Activated CD8-positive, alpha-beta memory T cell treated with anti-CD3 and anti-CD28 coated beads, Interleukin-2, amount 50 U/mL, for 48 hours (primary cell): ENCODE measurements at regions not wholly inside any gene's neighbourhood (a gene's known extent, or its start where the extent isn't known, plus 50 kb on each side); places are given as distances from the start of the nearest gene placed in this dataset.

ENCODE experiments used
- DNase-seq: peaks from one replicate; pipeline ENCODE4 v3.0.0-alpha.2; 2020

GRCh38 chr2:144834998-144835633 is 315.2 kb upstream of the ZEB2 start:
- DNase-seq, result no peak

DNA sequence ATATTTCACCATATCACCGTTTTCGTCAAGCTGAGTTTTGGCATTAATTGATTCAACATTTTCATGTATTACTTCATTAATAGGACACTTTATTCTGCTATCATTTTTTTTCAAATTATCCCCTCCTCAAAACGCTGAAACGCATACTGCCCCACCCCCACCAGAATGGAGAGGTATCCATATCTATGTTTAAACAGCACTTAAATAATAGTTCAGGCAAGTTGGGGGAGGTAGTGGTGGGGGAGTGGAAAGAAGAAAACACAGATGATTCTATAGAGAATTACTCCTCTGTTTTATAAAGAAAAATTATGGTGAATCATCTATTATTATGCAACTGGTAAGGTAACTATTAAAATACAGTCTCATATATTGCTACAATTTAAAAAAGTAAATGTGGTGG is 314.4 kb upstream of the ZEB2 start:
- DNase-seq, result no peak

- no peak for DNase-seq
Observed at GRCh38 chr2:144833075-144833637, 313.2 kb upstream of the ZEB2 start.

GRCh38 chr2:144832048-144832447 is 312.1 kb upstream of the ZEB2 start:
- DNase-seq, result no peak

- no peak for DNase-seq
Observed at GRCh38 chr2:144830543-144830942, 310.6 kb upstream of the ZEB2 start.

DNA sequence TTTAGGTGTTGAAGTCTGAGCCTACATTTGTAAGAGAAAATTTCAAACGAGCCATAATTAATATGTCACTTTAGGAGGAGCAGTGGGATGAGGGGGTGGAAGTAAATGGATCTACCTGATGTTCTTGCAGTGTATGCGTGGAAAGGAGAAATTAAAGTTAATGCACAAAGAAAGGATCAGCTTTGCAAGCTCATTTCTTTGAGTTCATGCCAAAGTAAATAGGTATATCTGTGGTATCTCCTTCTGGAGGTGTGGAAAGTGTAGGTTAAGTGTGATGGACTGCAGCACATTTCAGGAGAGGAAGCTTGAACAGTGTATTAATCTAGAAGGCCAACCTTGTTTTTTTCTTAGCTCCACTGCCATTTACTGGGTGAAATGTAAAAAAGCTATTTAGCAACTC is 307.5 kb upstream of the ZEB2 start:
- no peak for DNase-seq

GRCh38 chr2:144826105-144826504 is 306.2 kb upstream of the ZEB2 start:
- no peak for DNase-seq

- no peak for DNase-seq
Observed at GRCh38 chr2:144825331-144826020, 305.6 kb upstream of the ZEB2 start.

- no peak for DNase-seq
Observed at GRCh38 chr2:144824306-144825080, 304.6 kb upstream of the ZEB2 start.

GRCh38 chr2:144822966-144823365 is 303.0 kb upstream of the ZEB2 start:
- DNase-seq, result no peak

DNA sequence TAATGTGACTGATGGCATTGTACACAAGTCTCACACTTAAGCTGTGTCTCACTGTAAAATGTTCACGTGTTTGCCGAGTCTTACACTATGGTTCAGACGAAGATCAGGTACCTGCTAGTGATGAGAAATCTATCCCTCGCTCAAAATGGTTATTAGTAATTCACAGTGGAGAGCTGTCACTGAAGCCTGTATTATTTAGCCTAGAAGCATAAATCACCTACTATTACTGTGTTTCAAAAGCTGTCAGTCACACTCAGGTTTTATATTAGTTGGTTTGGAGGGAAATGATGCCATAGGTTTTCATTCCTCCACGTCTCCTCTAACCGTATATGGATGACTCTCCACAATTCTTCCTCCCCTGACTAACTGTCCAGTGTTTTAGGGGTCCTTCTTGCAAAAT is 292.4 kb upstream of the ZEB2 start:
- no peak for DNase-seq

GRCh38 chr2:144801766-144802165 is 281.8 kb upstream of the ZEB2 start:
- no peak for DNase-seq

- no peak for DNase-seq
Observed at GRCh38 chr2:144801325-144801724, 281.4 kb upstream of the ZEB2 start.

GRCh38 chr2:144798989-144799388 is 279.1 kb upstream of the ZEB2 start:
- no peak for DNase-seq

DNA sequence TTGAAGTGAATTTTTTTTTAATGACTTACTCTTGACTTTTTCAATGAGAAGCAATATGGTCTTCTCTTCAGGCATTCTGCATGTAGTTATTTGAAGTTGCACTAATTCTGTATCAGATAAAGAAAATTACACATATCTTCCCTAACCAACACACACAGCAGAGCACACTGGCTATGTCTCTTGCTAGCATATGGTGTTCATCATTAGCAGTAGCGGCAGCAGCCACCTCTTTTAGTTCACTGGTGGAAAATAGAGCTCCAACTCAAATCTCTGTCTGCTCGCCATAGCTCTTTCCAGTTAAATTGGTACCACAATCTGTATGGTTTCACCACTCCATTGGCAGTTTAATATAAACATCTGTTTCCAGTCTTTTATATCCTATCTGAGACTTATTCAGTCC is 278.1 kb upstream of the ZEB2 start:
- DNase-seq, result no peak

- DNase-seq, result no peak
Observed at GRCh38 chr2:144796936-144797335, 277.0 kb upstream of the ZEB2 start.

GRCh38 chr2:144796164-144796563 is 276.2 kb upstream of the ZEB2 start:
- no peak for DNase-seq

GRCh38 chr2:144785253-144785652 is 265.3 kb upstream of the ZEB2 start:
- no peak for DNase-seq

DNA sequence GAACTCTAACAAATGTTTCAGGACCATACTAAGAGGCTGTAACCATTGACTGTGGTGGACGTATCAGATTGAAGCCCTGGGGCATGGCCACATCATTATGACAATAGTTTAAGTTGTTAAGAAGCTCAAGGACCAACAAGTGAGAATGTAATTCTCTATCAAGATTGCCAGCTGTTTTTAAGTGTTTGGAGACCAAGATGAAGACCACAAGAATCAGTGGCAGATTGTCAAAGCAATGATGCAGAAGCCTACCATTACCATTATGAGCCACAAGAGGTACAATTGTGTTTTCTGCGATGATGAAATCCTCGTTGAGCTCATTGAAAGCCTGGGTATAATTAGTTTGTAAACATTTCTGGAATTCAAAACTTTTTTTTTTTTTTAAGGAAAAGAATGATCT is 261.1 kb upstream of the ZEB2 start:
- no peak for DNase-seq

DNA sequence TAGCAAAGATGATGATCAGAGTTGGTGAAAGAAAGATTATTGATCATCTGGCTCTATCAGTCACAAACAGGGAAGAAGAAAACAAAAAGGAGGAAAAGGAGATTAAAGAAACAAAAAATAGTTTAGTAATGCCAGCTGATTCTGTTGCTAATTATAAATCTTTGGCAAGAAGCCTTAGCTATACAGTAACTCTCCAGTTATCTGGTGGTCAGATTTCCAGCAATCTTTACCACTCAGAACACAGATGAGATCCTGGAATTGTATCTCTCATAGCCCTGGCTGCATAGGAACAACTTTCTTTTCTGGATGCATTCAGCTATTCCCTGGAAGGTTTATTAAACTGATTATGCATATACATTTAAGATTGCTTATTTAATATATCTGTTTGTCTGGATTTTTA is 256.8 kb upstream of the ZEB2 start:
- DNase-seq, result no peak

- no peak for DNase-seq
Observed at GRCh38 chr2:144774809-144775208, 254.9 kb upstream of the ZEB2 start.

GRCh38 chr2:144771348-144771747 is 251.4 kb upstream of the ZEB2 start:
- DNase-seq, result no peak

DNA sequence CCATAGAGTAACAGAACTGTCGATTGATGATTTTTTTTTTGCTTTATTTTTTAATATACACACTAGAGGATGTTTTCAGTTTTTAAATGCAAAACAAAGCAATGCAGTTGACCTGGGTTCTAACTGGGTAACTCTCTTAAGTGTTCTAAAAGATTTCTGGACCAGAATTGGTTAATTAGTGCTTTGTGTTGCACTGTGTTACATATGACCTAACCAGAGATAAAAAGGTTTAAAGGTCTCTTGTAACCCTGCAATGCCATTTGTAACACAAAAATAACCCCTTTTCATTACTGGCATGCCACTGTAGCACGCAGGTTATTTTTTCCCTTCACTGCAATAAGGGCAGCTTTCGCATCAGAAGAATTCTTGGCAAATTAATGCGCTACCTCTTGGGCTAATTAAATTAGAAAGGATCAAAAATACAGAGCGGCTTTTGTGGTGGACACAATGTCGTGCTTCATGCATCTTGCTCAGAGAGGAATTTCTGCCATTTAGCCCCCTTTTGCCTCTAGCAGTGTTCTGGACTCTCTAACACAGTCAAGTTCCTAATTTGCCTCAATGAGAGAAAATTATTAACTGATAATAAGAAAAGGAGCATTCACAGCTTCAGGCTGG is 250.8 kb upstream of the ZEB2 start:
- no peak for DNase-seq
